Testis (tissue), 2 donors: ENCODE measurements at regions not wholly inside any gene's neighbourhood (a gene's known extent, or its start where the extent isn't known, plus 50 kb on each side); places are given as distances from the start of the nearest gene placed in this dataset.

Experiments
- DNase-seq: peaks from one replicate; pipeline ENCODE4 v3.0.0-alpha.2; 2019
- H3K27ac ChIP-seq, 2 donors: fragments of 200-600 bp; sonication (generic); one replicate each; pipeline ENCODE4 v1.5.1; 2019
- H3K27me3 ChIP-seq: fragments of 200-600 bp; sonication (generic); one replicate; pipeline ENCODE4 v1.5.1; 2019
- H3K36me3 ChIP-seq: fragments of 200-600 bp; sonication (generic); one replicate; pipeline ENCODE4 v1.5.1; 2017; ENCODE audit warnings: low read depth; ENCODE audit errors: missing control alignments
- H3K4me1 ChIP-seq: fragments of 200-600 bp; sonication (generic); one replicate; pipeline ENCODE4 v1.5.1; 2019
- H3K4me3 ChIP-seq, 2 donors: fragments of 200-600 bp; sonication (generic); one replicate each; pipeline ENCODE4 v1.5.1; 2017 to 2019
- H3K9me3 ChIP-seq: fragments of 200-600 bp; sonication (generic); one replicate; pipeline ENCODE4 v1.5.1; 2017
- CTCF ChIP-seq, 3 experiments: fragments of 450-650 bp in 2 of 3; fragments of 200-600 bp in 1 of 3; sonication (generic) in 1 of 3; IDR thresholded peaks; one replicate each; pipeline ENCODE4 v1.5.1; 2016 to 2019; ENCODE audit warnings: antibody characterized with exemption in 3 of 3, mild to moderate bottlenecking in 2 of 3, moderate library complexity in 1 of 3
- POLR2A ChIP-seq: fragments of 450-650 bp; IDR thresholded peaks from one replicate; pipeline ENCODE4 v1.6.1; 2017; ENCODE audit warnings: antibody characterized with exemption, mild to moderate bottlenecking, moderate library complexity
- WGBS, 2 donors: methylation state at CpG; one replicate each; pipeline ENCODE4 v1.1.5; 2018; 5-methylcytosine and 5-hydroxymethylcytosine counted together
- intact Hi-C: fragments of 100-400 bp; cut with DNase I; formaldehyde crosslinking; loops from one replicate; pipeline ENCODE4 v1.15.1; 2023; ENCODE audit warnings: low total_unique reads

- Histone ChIP-seq H3K36me3 (no peaks in the 10 kb centered on the region), H3K9me3 (no peaks in the 10 kb centered on the region), H3K27me3 (no peaks in the 10 kb centered on the region), H3K4me1 (peaks cover 11% of the 10 kb centered on the region), H3K27ac (no peak overlapping the region), H3K4me3 (no peak overlapping the region)
- 90% methylated on average over 12 of the region's 12 CpGs; no CpG with 5 or more reads in 1 of the 2 donors for WGBS, 2 donors
- no peak for DNase-seq
- no peak for TF ChIP-seq POLR2A
- no peak for TF ChIP-seq CTCF (IDR thresholded peaks at IDR 0.05)
- intact Hi-C loops, result no loop called here
Measured at GRCh38 chr20:62535964-62536363, 60.2 kb upstream of the GATA5 start.

- no peak overlapping the region for H3K27ac ChIP-seq
- no peak for TF ChIP-seq CTCF (IDR thresholded peaks at IDR 0.05)
- no peak for TF ChIP-seq POLR2A
- no peaks in the 10 kb centered on the region for H3K36me3 ChIP-seq
- DNase-seq, result no peak
- H3K4me3 ChIP-seq, result no peak overlapping the region
- H3K4me1 ChIP-seq, result peaks cover 11% of the 10 kb centered on the region
- H3K9me3 ChIP-seq, result no peaks in the 10 kb centered on the region
- intact Hi-C loops, result no loop called here
- H3K27me3 ChIP-seq, result no peaks in the 10 kb centered on the region
- 75 to 93% methylated on average over 4 to 16 of the region's 16 CpGs for WGBS, 2 donors
Measured at GRCh38 chr20:62536871-62537401, 61.1 kb upstream of the GATA5 start.

GRCh38 chr20:62537649-62538292 is 62.0 kb upstream of the GATA5 start:
- no peaks in the 10 kb centered on the region for H3K36me3 ChIP-seq
- H3K27ac ChIP-seq, result no peak overlapping the region
- peaks cover 11% of the 10 kb centered on the region for H3K4me1 ChIP-seq
- intact Hi-C loops, result no loop called here
- no peak for TF ChIP-seq CTCF (IDR thresholded peaks at IDR 0.05)
- no peak for TF ChIP-seq POLR2A
- no peaks in the 10 kb centered on the region for H3K9me3 ChIP-seq
- DNase-seq, result no peak
- WGBS, 2 donors, result 71 to 95% methylated on average over 1 to 28 of the region's 28 CpGs
- H3K27me3 ChIP-seq, result no peaks in the 10 kb centered on the region
- no peak overlapping the region for H3K4me3 ChIP-seq

GRCh38 chr20:62539198-62540045 is 63.6 kb upstream of the GATA5 start:
- intact Hi-C loops, result no loop called here
- H3K4me1 ChIP-seq, result peaks cover 11% of the 10 kb centered on the region
- H3K4me3 ChIP-seq, result no peak overlapping the region
- TF ChIP-seq CTCF (IDR thresholded peaks at IDR 0.05), result no peak
- TF ChIP-seq POLR2A, result no peak
- H3K27ac ChIP-seq, result no peak overlapping the region
- DNase-seq, result peak; percentile 52
- WGBS, 2 donors, result 34 to 39% methylated on average over 16 to 23 of the region's 25 CpGs
- H3K36me3 ChIP-seq, result no peaks in the 10 kb centered on the region
- H3K27me3 ChIP-seq, result no peaks in the 10 kb centered on the region
- H3K9me3 ChIP-seq, result no peaks in the 10 kb centered on the region
